B cell (primary cell): ENCODE measurements at regions not wholly inside any gene's neighbourhood (a gene's known extent, or its start where the extent isn't known, plus 50 kb on each side); places are given as distances from the start of the nearest gene placed in this dataset.

Experiments used
- ATAC-seq: fragments of 200-7000 bp; cut with Tn5 transposase; one replicate; pipeline ENCODE4 v1.10.0; 2021; ENCODE audit warnings: low read depth, mild to moderate bottlenecking, moderate number of reproducible peaks, moderate library complexity
- CTCF ChIA-PET: fragments of 350-600 bp; sonication (Branson Sonifier 250); formaldehyde crosslinking; loops from one replicate; lab custom pipeline; 2021; ENCODE audit warnings: antibody characterized with exemption, inconsistent platforms; lab: Charles Lee
- POLR2A ChIA-PET: fragments of 350-600 bp; sonication (Branson Sonifier 250); formaldehyde crosslinking; loops from one replicate; lab custom pipeline; 2021; ENCODE audit warnings: antibody characterized with exemption; lab: Charles Lee
- DNase-seq: peaks from one replicate; pipeline ENCODE4 v3.0.0; 2013
- H2AFZ ChIP-seq: 2 replicates; pipeline ENCODE4 v1.6.1; 2012; ENCODE audit warnings: mild to moderate bottlenecking, low read depth, low read length; ENCODE audit not compliant: insufficient read depth, poor library complexity, severe bottlenecking
- H3K27ac ChIP-seq, 2 donors: 1 replicate in 1 of 2; 2 replicates in 1 of 2; pipeline ENCODE4 v1.5.1; 2012 to 2013; ENCODE audit warnings: low read length in 2 of 2, mild to moderate bottlenecking in 2 of 2, moderate library complexity in 1 of 2
- H3K27me3 ChIP-seq, 4 experiments: fragments of 200-600 bp in 1 of 4; sonication (generic) in 1 of 4; replicated peaks in 1 of 4; 1 replicate in 2 of 4; 2 replicates in 2 of 4; pipeline versions ENCODE4 v1.6.1 to v1.7.0; 2013 to 2016; ENCODE audit warnings: low read length in 3 of 4, mild to moderate bottlenecking in 2 of 4, mixed read lengths in 1 of 4, moderate library complexity in 1 of 4; ENCODE audit not compliant: insufficient read depth in 4 of 4, control insufficient read depth in 3 of 4; ENCODE audit errors: control extremely low read depth in 1 of 4
- H3K36me3 ChIP-seq, 2 experiments: replicated peaks in 1 of 2; 1 replicate in 1 of 2; 2 replicates in 1 of 2; pipeline versions ENCODE4 v1.6.1 to v1.7.1; 2013; ENCODE audit warnings: low read length in 1 of 2; ENCODE audit not compliant: insufficient read depth in 2 of 2, control insufficient read depth in 1 of 2; ENCODE audit errors: control extremely low read depth in 1 of 2, extremely low read depth in 1 of 2
- H3K4me1 ChIP-seq, 2 donors: fragments of 200-600 bp in 1 of 2; sonication (generic) in 1 of 2; 1 replicate in 1 of 2; 2 replicates in 1 of 2; pipeline versions ENCODE4 v1.5.1 to v1.6.1; 2013 to 2017; ENCODE audit warnings: low read length in 2 of 2; ENCODE audit not compliant: control insufficient read depth in 2 of 2, insufficient read depth in 2 of 2
- H3K4me2 ChIP-seq: replicated peaks from 2 replicates; pipeline ENCODE3; 2012; ENCODE audit warnings: mild to moderate bottlenecking, low read depth, low read length; ENCODE audit not compliant: poor library complexity, severe bottlenecking
- H3K4me3 ChIP-seq, 5 experiments: fragments of 200-600 bp in 1 of 5; sonication (generic) in 1 of 5; 1 replicate in 3 of 5; 2 replicates in 2 of 5; pipeline versions ENCODE4 v1.5.1 to v1.7.0; 2011 to 2016; ENCODE audit warnings: low read length in 4 of 5, mild to moderate bottlenecking in 4 of 5, low read depth in 2 of 5, control low read depth in 1 of 5, moderate library complexity in 1 of 5; ENCODE audit not compliant: insufficient read depth in 1 of 5; ENCODE audit errors: control extremely low read depth in 1 of 5, extremely low read depth in 1 of 5
- H3K79me2 ChIP-seq: fragments of 200-600 bp; sonication (generic); one replicate; pipeline ENCODE4 v1.6.0; 2016; ENCODE audit warnings: low read length; ENCODE audit not compliant: control insufficient read depth, insufficient read depth
- H3K9ac ChIP-seq: fragments of 200-600 bp; sonication (generic); 2 replicates; pipeline ENCODE4 v1.6.1; 2017; ENCODE audit warnings: mild to moderate bottlenecking, low read length, moderate library complexity
- H3K9me3 ChIP-seq, 3 donors: one replicate each; pipeline versions ENCODE4 v1.6.1 to v1.7.1; 2013; ENCODE audit warnings: low read length in 2 of 3; ENCODE audit not compliant: control insufficient read depth in 2 of 3, insufficient read depth in 1 of 3; ENCODE audit errors: control extremely low read depth in 1 of 3
- H4K20me1 ChIP-seq: 2 replicates; pipeline ENCODE4 v1.6.0; 2012; ENCODE audit warnings: mild to moderate bottlenecking, low read length; ENCODE audit not compliant: insufficient read depth, control insufficient read depth, poor library complexity, severe bottlenecking
- H3K27ac Mint-ChIP-seq: one replicate; pipeline ENCODE4 v1.8.0; 2021; ENCODE audit warnings: mixed read lengths
- H3K27me3 Mint-ChIP-seq: one replicate; pipeline ENCODE4 v1.8.0; 2021; ENCODE audit warnings: mixed read lengths
- H3K4me1 Mint-ChIP-seq: one replicate; pipeline ENCODE4 v1.8.0; 2021; ENCODE audit warnings: mixed read lengths
- H3K4me3 Mint-ChIP-seq: one replicate; pipeline ENCODE4 v1.8.0; 2021; ENCODE audit warnings: mixed read lengths
- H3K9me3 Mint-ChIP-seq: one replicate; pipeline ENCODE4 v1.8.0; 2022; ENCODE audit warnings: mixed read lengths; ENCODE audit not compliant: insufficient read depth
- CTCF ChIP-seq: fragments of 200-600 bp; IDR thresholded peaks from one replicate; pipeline ENCODE4 v1.8.0; 2022; ENCODE audit warnings: antibody characterized with exemption, mild to moderate bottlenecking
- EZH2 ChIP-seq: IDR thresholded peaks from 2 replicates; pipeline ENCODE4 v1.6.1; 2012; ENCODE audit warnings: borderline replicate concordance, low read depth, mild to moderate bottlenecking, moderate library complexity, low read length; ENCODE audit not compliant: insufficient read depth, poor library complexity, severe bottlenecking
- WGBS: methylation state at CpG from one replicate; pipeline ENCODE4 v1.1.5; 2013; ENCODE audit warnings: missing lambda C conversion rate; ENCODE audit not compliant: insufficient coverage; 5-methylcytosine and 5-hydroxymethylcytosine counted together
- intact Hi-C: fragments of 100-400 bp; cut with micrococcal nuclease; formaldehyde crosslinking; loops from one replicate; pipeline ENCODE4 v1.10.0; 2022

GRCh38 chr16:47806309-47806847 is 345.2 kb downstream of the PHKB start:
- ATAC-seq (no peak), DNase-seq (no peak)
- Mint-ChIP-seq H3K27me3 (no peaks in the 10 kb centered on the region), H3K27ac (no peak overlapping the region), H3K4me1 (no peaks in the 10 kb centered on the region), H3K9me3 (no peaks in the 10 kb centered on the region), H3K4me3 (no peak overlapping the region)
- Histone ChIP-seq H3K9me3 (no peaks in the 10 kb centered on the region), H3K79me2 (no peaks in the 10 kb centered on the region), H4K20me1 (no peaks in the 10 kb centered on the region), H3K27me3 (no peaks in the 10 kb centered on the region), H3K4me3 (no peak overlapping the region), H3K27ac (no peak overlapping the region), H3K9ac (no peak overlapping the region), H3K4me1 (no peaks in the 10 kb centered on the region), H2AFZ (no peak overlapping the region), H3K36me3 (no peaks in the 10 kb centered on the region), H3K4me2 (no peak overlapping the region)
- intact Hi-C loops = no loop called here
- TF ChIP-seq CTCF = no peak
- TF ChIP-seq EZH2 = no peak
- ChIA-PET POLR2A (no interaction called here), CTCF (no interaction called here)
- 87% methylated on average over 8 of the region's 10 CpGs for WGBS

- Histone ChIP-seq H4K20me1 (no peaks in the 10 kb centered on the region), H3K27me3 (peaks cover 0 to 5% (median 0%) of the 10 kb centered on the region in 4 experiments), H3K4me2 (no peak overlapping the region), H3K36me3 (no peaks in the 10 kb centered on the region), H3K4me3 (no peak overlapping the region), H3K27ac (no peak overlapping the region), H3K9ac (no peak overlapping the region), H2AFZ (no peak overlapping the region), H3K4me1 (no peaks in the 10 kb centered on the region), H3K79me2 (no peaks in the 10 kb centered on the region), H3K9me3 (peaks cover 0 to 20% (median 11%) of the 10 kb centered on the region in 3 donors)
- POLR2A ChIA-PET = no interaction called here
- no peak for TF ChIP-seq CTCF
- TF ChIP-seq EZH2 = no peak
- Mint-ChIP-seq H3K27me3 (peaks cover 11% of the 10 kb centered on the region), H3K9me3 (peaks cover 10% of the 10 kb centered on the region), H3K4me1 (no peaks in the 10 kb centered on the region), H3K4me3 (no peak overlapping the region), H3K27ac (no peak overlapping the region)
- WGBS = 0% methylated on average over 2 of the region's 3 CpGs
- ATAC-seq = no peak
- DNase-seq = no peak
- CTCF ChIA-PET = no interaction called here
- intact Hi-C loops = no loop called here
Observed at GRCh38 chr16:47787696-47788095, 326.6 kb downstream of the PHKB start.
